ENCODE measurements at regions not wholly inside any gene's neighbourhood (a gene's known extent, or its start where the extent isn't known, plus 50 kb on each side); places are given as distances from the start of the nearest gene placed in this dataset.

DNA sequence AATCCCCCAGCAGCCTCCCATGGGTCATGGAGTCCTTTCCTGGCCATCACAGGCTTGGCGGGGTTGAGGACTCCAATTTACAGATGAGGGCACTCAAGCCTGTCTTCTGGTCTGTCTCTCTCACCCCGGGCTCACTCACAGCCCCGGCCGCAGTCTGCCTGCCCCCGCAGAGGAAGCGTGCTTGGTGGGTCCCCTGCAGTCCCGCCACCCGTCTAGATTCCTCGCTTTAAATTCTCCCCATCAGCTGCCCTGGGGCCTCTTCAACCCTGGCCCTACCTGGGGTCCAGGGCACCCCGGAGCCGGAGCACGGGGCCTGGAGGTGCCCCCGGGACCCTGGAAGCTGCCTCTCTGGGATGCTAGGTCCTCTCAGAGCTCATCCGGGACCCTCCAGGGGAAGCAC is 92.9 kb downstream of the ENGASE start:
- no peak for TF ChIP-seq CTCF (IDR thresholded peaks at IDR 0.05)
- no peak for TF ChIP-seq POLR2A (IDR thresholded peaks at IDR 0.05)
